ENCODE measurements at regions not wholly inside any gene's neighbourhood (a gene's known extent, or its start where the extent isn't known, plus 50 kb on each side); places are given as distances from the start of the nearest gene placed in this dataset.
"Not testable (repeated sequence)": the region's sequence is repeated elsewhere in the genome, so short reads cannot be mapped to it uniquely, and the experiment has no call there.

GRCh38 chr3:24566927-24567326 lies 72.3 kb upstream of the THRB start:
- no peak for TF ChIP-seq CTCF (IDR thresholded peaks at IDR 0.05)
- DNase-seq (ENCODE audit: low spot score) (no peak), ATAC-seq (ENCODE audit: low FRiP score) (no peak)

GRCh38 chr3:24572409-24572808 lies 77.8 kb upstream of the THRB start:
- DNase-seq (ENCODE audit: low spot score); ATAC-seq (ENCODE audit: low FRiP score): not testable (repeated sequence)

GRCh38 chr3:24573576-24573975 lies 78.9 kb upstream of the THRB start:
- ATAC-seq (ENCODE audit: low FRiP score), result no peak
- no peak for TF ChIP-seq CTCF (IDR thresholded peaks at IDR 0.05)
- DNase-seq (ENCODE audit: low spot score), result no peak

GRCh38 chr3:24578324-24578723 lies 83.7 kb upstream of the THRB start:
- DNase-seq (ENCODE audit: low spot score) (no peak), ATAC-seq (ENCODE audit: low FRiP score) (no peak)
- no peak for TF ChIP-seq CTCF (IDR thresholded peaks at IDR 0.05)

GRCh38 chr3:24578951-24579421 lies 84.3 kb upstream of the THRB start:
- ATAC-seq (ENCODE audit: low FRiP score) (no peak), DNase-seq (ENCODE audit: low spot score) (no peak)
- TF ChIP-seq CTCF (IDR thresholded peaks at IDR 0.05), result no peak

- DNase-seq (ENCODE audit: low spot score) (no peak), ATAC-seq (ENCODE audit: low FRiP score) (no peak)
- TF ChIP-seq CTCF (IDR thresholded peaks at IDR 0.05), result no peak
These were observed 88.1 kb upstream of the THRB start for GRCh38 chr3:24582431-24583403.

GRCh38 chr3:24586920-24587319 lies 92.3 kb upstream of the THRB start:
- DNase-seq (ENCODE audit: low spot score) (no peak), ATAC-seq (ENCODE audit: low FRiP score) (no peak)
- TF ChIP-seq CTCF (IDR thresholded peaks at IDR 0.05), result no peak

Data from omental fat pad (tissue), 3 donors.